Mesendoderm (in vitro differentiated cells): ENCODE measurements at regions not wholly inside any gene's neighbourhood (a gene's known extent, or its start where the extent isn't known, plus 50 kb on each side); places are given as distances from the start of the nearest gene placed in this dataset.
"Not testable (repeated sequence)": the region's sequence is repeated elsewhere in the genome, so short reads cannot be mapped to it uniquely, and the experiment has no call there.

ENCODE experiments used
- DNase-seq: peaks from one replicate; pipeline ENCODE4 v3.0.0; 2013
- H2AK5ac ChIP-seq: 2 replicates; pipeline ENCODE4 v1.6.1; 2013; ENCODE audit warnings: low read length, inconsistent platforms
- H2BK120ac ChIP-seq: 2 replicates; pipeline ENCODE4 v1.6.1; 2013; ENCODE audit warnings: low read depth, mild to moderate bottlenecking, low read length, moderate library complexity, mixed read lengths
- H2BK15ac ChIP-seq: replicated peaks from 2 replicates; pipeline ENCODE4 v1.6.1; 2013; ENCODE audit warnings: low read depth, mild to moderate bottlenecking, moderate library complexity
- H2BK5ac ChIP-seq: 2 replicates; pipeline ENCODE4 v1.6.1; 2013; ENCODE audit warnings: low read length, inconsistent platforms
- H3K18ac ChIP-seq: 2 replicates; pipeline ENCODE4 v1.6.1; 2013; ENCODE audit warnings: mild to moderate bottlenecking, low read length, mixed read lengths
- H3K23ac ChIP-seq: one replicate; pipeline ENCODE4 v1.6.1; 2013; ENCODE audit warnings: low read length
- H3K27ac ChIP-seq: 2 replicates; pipeline ENCODE4 v1.5.1; 2013; ENCODE audit warnings: low read depth, mild to moderate bottlenecking, inconsistent platforms, low read length, moderate library complexity
- H3K27me3 ChIP-seq: 2 replicates; pipeline ENCODE4 v1.6.1; 2013; ENCODE audit warnings: low read length, control low read depth, mild to moderate bottlenecking, inconsistent platforms; ENCODE audit not compliant: insufficient read depth, poor library complexity
- H3K36me3 ChIP-seq: 2 replicates; pipeline ENCODE4 v1.6.1; 2013; ENCODE audit warnings: low read length, inconsistent platforms; ENCODE audit not compliant: control insufficient read depth, insufficient read depth
- H3K4ac ChIP-seq: one replicate; pipeline ENCODE4 v1.6.1; 2013; ENCODE audit warnings: low read depth, mild to moderate bottlenecking, low read length, moderate library complexity
- H3K4me1 ChIP-seq: 2 replicates; pipeline ENCODE4 v1.6.1; 2013; ENCODE audit warnings: low read depth, low read length, inconsistent platforms; ENCODE audit not compliant: control insufficient read depth
- H3K4me2 ChIP-seq: 2 replicates; pipeline ENCODE4 v1.6.1; 2013; ENCODE audit warnings: low read length
- H3K4me3 ChIP-seq: 2 replicates; pipeline ENCODE4 v1.5.1; 2013; ENCODE audit warnings: mild to moderate bottlenecking, low read length
- H3K56ac ChIP-seq: one replicate; pipeline ENCODE4 v1.6.1; 2013; ENCODE audit warnings: low read length
- H3K79me1 ChIP-seq: 2 replicates; pipeline ENCODE4 v1.6.1; 2013; ENCODE audit warnings: low read length, inconsistent platforms
- H3K79me2 ChIP-seq: 2 replicates; pipeline ENCODE4 v1.6.1; 2013; ENCODE audit warnings: mild to moderate bottlenecking, low read length; ENCODE audit not compliant: control insufficient read depth, insufficient read depth
- H3K9ac ChIP-seq: 2 replicates; pipeline ENCODE4 v1.6.1; 2013; ENCODE audit warnings: low read length, inconsistent platforms
- H4K5ac ChIP-seq: one replicate; pipeline ENCODE4 v1.6.1; 2013; ENCODE audit warnings: low read length
- H4K8ac ChIP-seq: one replicate; pipeline ENCODE4 v1.6.1; 2013; ENCODE audit warnings: low read depth, mild to moderate bottlenecking, control low read depth, low read length, moderate library complexity
- WGBS: extraction: QIAGEN DNeasy Blood & Tissue Kit; methylation state at CpG from one replicate; pipeline ENCODE4 v1.1.7; 2013; ENCODE audit warnings: low lambda C conversion rate, missing lambda C conversion rate; ENCODE audit not compliant: insufficient coverage; ENCODE audit errors: extremely low coverage; 5-methylcytosine and 5-hydroxymethylcytosine counted together

- no peak overlapping the region for H3K23ac ChIP-seq
- H3K9ac ChIP-seq: no peak overlapping the region
- H2BK5ac ChIP-seq: no peak overlapping the region
- H3K4ac ChIP-seq: no peak overlapping the region
- H3K56ac ChIP-seq: no peak overlapping the region
- no peaks in the 10 kb centered on the region for H3K27me3 ChIP-seq
- no peaks in the 10 kb centered on the region for H3K4me1 ChIP-seq
- H2BK120ac ChIP-seq: no peak overlapping the region
- H4K8ac ChIP-seq: no peak overlapping the region
- no peak for DNase-seq
- no peak overlapping the region for H2BK15ac ChIP-seq
- H3K18ac ChIP-seq: no peak overlapping the region
- no peaks in the 10 kb centered on the region for H3K79me2 ChIP-seq
- no peak overlapping the region for H2AK5ac ChIP-seq
- no peaks in the 10 kb centered on the region for H3K79me1 ChIP-seq
- H3K27ac ChIP-seq: no peak overlapping the region
- no peak overlapping the region for H4K5ac ChIP-seq
- no peaks in the 10 kb centered on the region for H3K36me3 ChIP-seq
- no peak overlapping the region for H3K4me3 ChIP-seq
- no CpG with 5 or more reads among the region's 1 CpG for WGBS
- H3K4me2 ChIP-seq: no peak overlapping the region
Measured at GRCh38 chr7:156568258-156568657, 72.3 kb upstream of the RNF32 start.

- H3K4me3 ChIP-seq: no peak overlapping the region
- H3K27me3 ChIP-seq: no peaks in the 10 kb centered on the region
- no peak overlapping the region for H3K18ac ChIP-seq
- H4K5ac ChIP-seq: no peak overlapping the region
- no peaks in the 10 kb centered on the region for H3K36me3 ChIP-seq
- DNase-seq: no peak
- no peak overlapping the region for H3K4ac ChIP-seq
- no peaks in the 10 kb centered on the region for H3K79me1 ChIP-seq
- no CpG with 5 or more reads among the region's 8 CpGs for WGBS
- H2BK15ac ChIP-seq: no peak overlapping the region
- H3K56ac ChIP-seq: no peak overlapping the region
- H2AK5ac ChIP-seq: no peak overlapping the region
- H3K9ac ChIP-seq: no peak overlapping the region
- no peaks in the 10 kb centered on the region for H3K79me2 ChIP-seq
- no peak overlapping the region for H4K8ac ChIP-seq
- no peaks in the 10 kb centered on the region for H3K4me1 ChIP-seq
- H2BK120ac ChIP-seq: no peak overlapping the region
- H2BK5ac ChIP-seq: no peak overlapping the region
- no peak overlapping the region for H3K27ac ChIP-seq
- H3K4me2 ChIP-seq: no peak overlapping the region
- no peak overlapping the region for H3K23ac ChIP-seq
Measured at GRCh38 chr7:156566812-156567549, 73.6 kb upstream of the RNF32 start.

GRCh38 chr7:156565002-156565401, 75.6 kb upstream of the RNF32 start:
- not testable (repeated sequence) for H2AK5ac ChIP-seq, H3K56ac ChIP-seq, H3K27ac ChIP-seq, H3K27me3 ChIP-seq, H4K8ac ChIP-seq, H3K18ac ChIP-seq, H3K4me3 ChIP-seq, H4K5ac ChIP-seq, H3K4ac ChIP-seq, H3K79me1 ChIP-seq, H3K9ac ChIP-seq, H2BK120ac ChIP-seq, DNase-seq, H2BK5ac ChIP-seq, H3K23ac ChIP-seq, H3K4me1 ChIP-seq, H3K36me3 ChIP-seq, H2BK15ac ChIP-seq, H3K4me2 ChIP-seq, H3K79me2 ChIP-seq
- no CpG with 5 or more reads among the region's 1 CpG for WGBS

GRCh38 chr7:156560696-156561095, 79.9 kb upstream of the RNF32 start:
- Histone ChIP-seq H2AK5ac (no peak overlapping the region), H3K4me1 (peaks cover 3% of the 10 kb centered on the region), H4K8ac (no peak overlapping the region), H3K9ac (no peak overlapping the region), H3K4ac (no peak overlapping the region), H3K18ac (no peak overlapping the region), H3K36me3 (no peaks in the 10 kb centered on the region), H3K4me2 (no peak overlapping the region), H2BK120ac (no peak overlapping the region), H2BK5ac (no peak overlapping the region), H3K27me3 (no peaks in the 10 kb centered on the region), H3K27ac (no peak overlapping the region), H3K4me3 (no peak overlapping the region), H3K56ac (peak overlapping the region; percentile 67), H2BK15ac (no peak overlapping the region), H3K79me1 (no peaks in the 10 kb centered on the region), H3K23ac (no peak overlapping the region), H3K79me2 (no peaks in the 10 kb centered on the region), H4K5ac (no peak overlapping the region)
- DNase-seq: peak; percentile 75
- WGBS: no CpG with 5 or more reads among the region's 6 CpGs

- peak; percentile 81 for DNase-seq
- Histone ChIP-seq H2BK5ac (no peak overlapping the region), H3K79me2 (no peaks in the 10 kb centered on the region), H3K56ac (no peak overlapping the region), H2BK15ac (no peak overlapping the region), H4K5ac (no peak overlapping the region), H2BK120ac (no peak overlapping the region), H3K79me1 (no peaks in the 10 kb centered on the region), H3K36me3 (no peaks in the 10 kb centered on the region), H3K4ac (no peak overlapping the region), H3K4me2 (no peak overlapping the region), H3K9ac (no peak overlapping the region), H3K18ac (no peak overlapping the region), H3K4me3 (no peak overlapping the region), H3K4me1 (peaks cover 3% of the 10 kb centered on the region), H3K27ac (no peak overlapping the region), H4K8ac (no peak overlapping the region), H3K27me3 (no peaks in the 10 kb centered on the region), H3K23ac (no peak overlapping the region), H2AK5ac (no peak overlapping the region)
- whole genome bisulfite sequencing: no CpG with 5 or more reads among the region's 9 CpGs
Measured at GRCh38 chr7:156560075-156560474, 80.5 kb upstream of the RNF32 start.

GRCh38 chr7:156559001-156559400, 81.6 kb upstream of the RNF32 start:
- Histone ChIP-seq H3K4ac (no peak overlapping the region), H3K79me1 (no peaks in the 10 kb centered on the region), H4K8ac (no peak overlapping the region), H2BK5ac (no peak overlapping the region), H3K4me2 (no peak overlapping the region), H2BK15ac (no peak overlapping the region), H3K9ac (no peak overlapping the region), H4K5ac (no peak overlapping the region), H3K23ac (no peak overlapping the region), H3K27me3 (no peaks in the 10 kb centered on the region), H3K18ac (no peak overlapping the region), H3K4me3 (no peak overlapping the region), H3K27ac (no peak overlapping the region), H3K56ac (no peak overlapping the region), H2AK5ac (no peak overlapping the region), H3K4me1 (peaks cover 3% of the 10 kb centered on the region), H2BK120ac (no peak overlapping the region), H3K79me2 (no peaks in the 10 kb centered on the region), H3K36me3 (no peaks in the 10 kb centered on the region)
- no CpG with 5 or more reads among the region's 9 CpGs for WGBS
- no peak for DNase-seq
